B cell (primary cell): ENCODE measurements at regions not wholly inside any gene's neighbourhood (a gene's known extent, or its start where the extent isn't known, plus 50 kb on each side); places are given as distances from the start of the nearest gene placed in this dataset.

Experiments used
- CTCF ChIP-seq: fragments of 200-600 bp; IDR thresholded peaks from one replicate; pipeline ENCODE4 v1.8.0; 2022; ENCODE audit warnings: antibody characterized with exemption, mild to moderate bottlenecking
- EZH2 ChIP-seq: IDR thresholded peaks from 2 replicates; pipeline ENCODE4 v1.6.1; 2012; ENCODE audit warnings: borderline replicate concordance, low read depth, mild to moderate bottlenecking, moderate library complexity, low read length; ENCODE audit not compliant: insufficient read depth, poor library complexity, severe bottlenecking

DNA sequence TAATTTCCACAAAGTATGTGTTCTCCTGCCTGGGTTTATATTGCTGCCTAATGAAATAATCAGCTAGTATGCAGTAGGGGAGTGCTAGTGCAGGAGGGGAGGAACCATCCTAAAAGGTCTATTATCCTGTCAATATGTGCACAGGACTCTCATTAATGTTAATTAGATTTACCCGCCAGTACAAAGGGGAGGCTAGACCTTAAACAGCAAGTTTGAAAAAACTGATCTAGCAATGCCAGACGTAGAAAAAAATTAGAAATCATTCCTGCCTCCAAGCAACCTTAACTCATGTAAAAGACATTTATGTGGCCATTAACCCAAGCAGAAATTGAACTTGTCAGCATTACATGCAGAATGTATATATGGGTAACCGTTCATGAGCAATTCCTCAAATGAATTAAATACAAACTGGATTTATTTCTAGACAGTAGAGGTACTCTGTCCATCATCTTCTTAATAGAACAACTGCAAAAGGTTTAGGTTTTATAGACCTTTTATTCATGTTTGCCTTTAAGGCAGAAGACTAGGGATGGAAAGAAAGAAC, 294.3 kb upstream of the TENM3 start:
- TF ChIP-seq CTCF (no peak), EZH2 (no peak)
